Activated effector memory CD4-positive, alpha-beta T cell treated with Interleukin-2 at 50 U/mL for 16 hours (primary cell): ENCODE measurements at regions not wholly inside any gene's neighbourhood (a gene's known extent, or its start where the extent isn't known, plus 50 kb on each side); places are given as distances from the start of the nearest gene placed in this dataset.
"Not testable (repeated sequence)": the region's sequence is repeated elsewhere in the genome, so short reads cannot be mapped to it uniquely, and the experiment has no call there.

Source experiments
- DNase-seq: peaks from one replicate; pipeline ENCODE4 v3.0.0-alpha.2; 2020

DNA sequence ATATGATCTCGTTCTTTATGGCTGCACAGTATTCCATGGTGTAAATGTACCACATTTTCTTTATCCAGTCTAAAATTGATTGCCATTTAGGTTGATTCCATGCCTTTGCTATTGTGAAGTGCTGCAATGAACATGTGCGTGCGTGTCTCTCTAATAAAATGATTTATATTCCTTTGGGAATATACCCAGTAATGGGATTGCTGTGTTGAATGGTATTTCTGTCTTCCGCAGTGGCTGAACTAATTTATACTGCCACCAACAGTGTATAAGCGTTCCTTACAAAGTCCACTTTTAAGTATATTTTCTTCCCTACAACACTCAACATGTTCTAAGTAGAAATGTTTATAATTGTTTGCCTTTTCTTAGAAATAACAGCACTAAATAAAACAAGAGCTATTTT, 521.9 kb downstream of the DTWD2 start:
- no peak for DNase-seq

DNA sequence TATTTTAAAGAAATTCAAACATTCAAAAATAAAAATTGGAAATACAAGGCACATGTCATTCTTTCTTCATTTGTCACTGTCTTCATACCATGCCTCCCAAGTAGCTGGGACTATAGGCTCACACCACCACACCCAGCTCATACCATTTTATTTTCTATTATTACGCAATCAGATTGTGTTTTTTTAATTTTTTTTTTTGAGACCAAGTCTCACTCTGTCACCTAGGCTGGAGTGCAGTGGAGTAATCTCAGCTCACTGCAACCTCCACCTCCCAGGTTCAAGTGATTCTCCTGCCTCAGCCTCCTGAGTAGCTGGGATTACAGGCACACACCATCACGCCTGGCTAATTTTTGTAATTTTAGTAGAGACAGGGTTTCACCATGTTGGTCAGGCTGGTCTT, 526.1 kb downstream of the DTWD2 start:
- not testable (repeated sequence) for DNase-seq

DNA sequence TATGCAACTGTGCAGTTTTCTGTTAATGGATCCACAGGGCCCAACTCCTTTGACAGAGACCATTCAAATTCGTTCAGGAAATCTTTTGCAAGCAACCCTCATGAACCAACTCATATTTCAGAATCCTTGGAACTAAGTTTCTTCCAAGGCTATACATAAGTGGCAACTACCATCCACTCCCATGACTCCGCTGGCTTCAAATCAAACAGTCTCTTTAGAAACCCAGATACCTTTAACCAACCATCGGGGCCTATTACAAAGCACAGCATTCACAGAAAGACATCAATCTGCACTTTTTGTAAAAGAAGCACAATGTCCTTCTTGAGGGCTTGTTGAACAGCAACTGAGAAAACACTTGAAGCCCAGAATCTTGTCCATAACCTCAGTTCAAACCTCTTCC, 526.9 kb downstream of the DTWD2 start:
- no peak for DNase-seq

DNA sequence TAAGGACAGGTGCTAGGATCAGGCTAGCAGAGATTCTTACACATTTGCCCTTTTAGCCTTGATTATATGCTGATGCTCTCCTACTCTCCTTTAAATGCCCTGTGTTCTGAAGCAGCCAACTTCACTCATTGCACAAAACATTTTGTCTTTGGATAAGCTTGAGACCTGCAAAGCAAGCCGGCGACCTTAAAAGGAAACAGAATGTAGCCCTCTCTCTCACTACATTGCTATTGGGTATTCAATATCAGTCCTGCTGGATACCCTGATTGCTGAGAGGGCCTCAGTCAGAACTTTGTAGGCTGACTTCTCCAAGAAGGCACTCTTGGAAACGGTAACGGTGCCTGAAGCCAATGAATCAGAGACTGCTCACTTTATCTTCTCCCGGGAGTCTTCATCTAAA, 528.9 kb downstream of the DTWD2 start:
- no peak for DNase-seq

DNA sequence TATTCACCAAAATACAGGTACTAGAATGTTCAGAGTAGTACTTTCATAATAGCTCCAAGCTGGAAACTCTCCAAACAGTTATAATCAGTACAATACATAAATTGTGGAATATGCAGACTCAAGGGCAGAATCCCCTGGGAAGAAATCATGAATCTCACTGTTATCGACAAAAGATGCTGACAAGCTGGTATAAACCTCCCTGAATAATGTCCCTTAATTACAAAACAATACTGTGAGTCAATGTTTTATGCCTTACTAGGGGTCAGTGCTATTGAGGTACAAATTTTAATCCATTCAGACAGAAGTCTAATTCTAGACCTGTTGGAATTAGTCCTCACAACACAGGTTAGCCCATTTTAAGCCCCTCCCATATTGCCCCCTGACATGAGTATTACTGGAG, 532.3 kb downstream of the DTWD2 start:
- no peak for DNase-seq

DNA sequence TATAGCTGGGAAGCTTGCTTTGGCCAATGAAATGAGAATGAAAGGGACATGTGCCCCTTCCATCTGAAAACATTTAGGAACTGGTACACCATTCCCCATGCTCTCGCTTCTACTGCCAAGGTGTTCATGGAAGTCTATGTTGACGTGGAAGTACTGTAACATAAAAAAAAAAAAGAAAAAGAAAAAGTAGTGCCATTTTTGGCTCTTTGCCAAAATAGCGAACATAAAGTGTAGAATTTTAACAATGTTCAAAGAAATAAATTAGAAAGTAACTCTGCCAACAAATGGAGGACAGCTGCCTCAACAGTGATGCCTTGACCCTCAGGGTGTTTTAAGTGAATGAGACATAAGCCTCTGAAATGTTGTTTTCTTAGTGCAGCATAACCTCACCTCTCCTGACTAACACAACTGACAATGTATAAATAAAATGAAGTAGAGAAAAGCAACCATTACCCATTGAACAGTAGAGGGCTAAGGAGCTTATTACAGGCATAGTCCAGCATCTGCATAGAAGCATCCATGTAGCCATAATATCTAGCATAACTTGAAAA, 536.6 kb downstream of the DTWD2 start:
- DNase-seq, result no peak

DNA sequence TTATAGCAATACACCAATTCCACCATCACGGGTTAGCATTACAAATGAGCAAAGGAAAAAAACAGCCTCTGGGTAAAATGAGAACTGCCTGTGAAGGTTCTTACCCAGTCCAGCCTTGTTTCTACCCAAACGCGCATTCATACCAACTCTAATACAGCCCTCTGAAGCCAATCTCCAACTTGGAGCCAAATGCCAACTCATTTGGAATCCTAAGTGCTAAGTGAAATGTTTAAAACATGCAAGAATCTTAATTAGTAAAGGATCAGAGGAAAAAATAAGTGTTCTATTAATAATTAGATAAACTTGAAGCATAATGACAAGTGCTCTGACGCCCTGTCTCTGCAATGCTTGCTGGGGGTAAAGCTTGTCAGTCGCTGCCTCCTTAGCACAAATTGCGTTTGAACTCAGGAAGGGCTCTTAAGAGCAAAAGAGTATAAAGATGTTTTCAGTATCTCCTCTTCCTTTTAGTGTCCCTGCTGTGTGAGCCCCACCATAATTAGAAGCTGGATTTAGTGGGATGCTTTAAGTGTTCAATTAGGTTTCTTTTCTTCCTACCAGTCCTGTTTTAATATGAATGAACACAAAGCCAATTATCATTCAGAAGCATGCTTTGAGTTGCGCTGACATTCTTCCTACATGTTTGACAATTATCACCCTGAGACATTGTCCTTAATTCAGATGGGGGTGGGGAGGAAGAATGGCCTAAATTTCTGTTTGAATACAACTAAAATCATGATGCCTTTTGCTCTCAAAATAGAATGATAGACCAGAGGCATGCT, 537.6 kb downstream of the DTWD2 start:
- DNase-seq, result no peak

DNA sequence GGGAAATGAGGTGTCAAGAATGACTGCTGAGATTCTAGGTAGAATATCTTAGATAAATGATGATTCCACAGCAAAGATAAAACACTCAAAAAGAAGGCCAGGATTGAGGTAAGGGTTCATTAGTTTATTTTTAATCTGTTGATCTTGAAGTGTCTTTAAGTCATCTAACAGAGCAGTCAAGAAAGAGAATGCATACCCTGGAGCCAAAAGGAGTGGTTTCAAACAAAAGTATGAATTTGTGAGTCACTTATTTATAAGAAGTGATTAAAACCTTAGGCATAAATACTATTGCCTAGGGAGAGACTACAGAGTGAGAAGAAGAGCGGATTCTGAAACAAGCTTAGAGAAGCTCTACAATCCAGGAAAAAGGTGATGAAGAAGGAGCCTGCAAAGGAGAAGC, 541.0 kb downstream of the DTWD2 start:
- DNase-seq, result no peak

DNA sequence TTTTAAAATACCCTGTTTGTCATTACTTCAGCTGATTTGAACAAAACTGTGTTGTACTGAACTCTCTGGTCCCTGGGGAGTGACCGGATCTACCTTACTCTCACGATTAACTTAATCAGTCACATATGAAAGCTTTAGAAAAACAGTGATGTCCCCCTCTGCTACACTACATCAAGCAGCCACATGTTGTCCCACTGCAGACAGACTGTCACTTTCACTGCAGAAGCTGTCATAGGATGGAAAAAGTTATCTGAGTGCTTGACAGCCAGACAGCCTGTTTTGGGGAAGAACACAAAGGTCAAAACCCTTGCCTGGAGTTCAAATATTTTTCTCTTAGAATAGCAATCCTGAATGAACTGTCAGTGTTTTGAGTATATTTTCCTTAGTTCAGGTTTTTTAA, 546.4 kb downstream of the DTWD2 start:
- DNase-seq, result no peak

DNA sequence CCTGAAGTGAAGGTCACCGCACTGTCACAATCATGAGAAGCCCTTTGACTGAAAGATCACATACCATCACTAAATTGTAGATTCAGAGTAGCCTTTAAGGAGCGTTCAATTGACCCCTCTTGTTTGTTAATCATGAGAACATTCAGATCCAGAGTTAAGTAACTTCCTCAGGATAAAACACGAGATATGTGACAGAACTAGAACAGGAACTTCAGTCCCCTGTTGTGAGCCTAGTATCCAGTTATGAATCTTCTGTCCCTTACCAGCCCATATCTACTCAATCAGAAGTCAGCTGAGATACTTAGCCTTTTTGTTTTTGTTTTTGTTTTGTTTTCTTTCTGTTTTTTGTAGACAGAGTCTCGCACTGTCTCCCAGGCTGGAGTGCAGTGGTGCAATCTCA, 547.3 kb downstream of the DTWD2 start:
- no peak for DNase-seq

DNA sequence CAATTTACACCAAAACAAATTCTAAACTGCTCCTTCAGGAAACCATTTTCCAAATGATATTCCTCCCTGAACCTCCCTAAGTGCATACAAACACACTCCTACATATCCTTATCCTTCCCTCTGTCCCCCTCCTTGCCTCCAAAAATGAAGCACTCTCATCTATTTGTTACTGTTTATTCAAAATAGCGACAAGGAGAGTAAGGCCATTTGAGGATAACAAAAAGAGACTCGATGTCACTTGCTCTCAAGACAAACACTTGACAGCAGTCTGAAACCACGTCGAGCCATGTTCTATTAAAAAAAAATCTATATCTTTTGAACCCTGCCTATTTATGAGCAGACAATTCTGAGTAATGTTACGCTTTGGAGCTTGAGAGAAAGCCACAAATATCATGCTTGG, 547.9 kb downstream of the DTWD2 start:
- DNase-seq, result no peak

DNA sequence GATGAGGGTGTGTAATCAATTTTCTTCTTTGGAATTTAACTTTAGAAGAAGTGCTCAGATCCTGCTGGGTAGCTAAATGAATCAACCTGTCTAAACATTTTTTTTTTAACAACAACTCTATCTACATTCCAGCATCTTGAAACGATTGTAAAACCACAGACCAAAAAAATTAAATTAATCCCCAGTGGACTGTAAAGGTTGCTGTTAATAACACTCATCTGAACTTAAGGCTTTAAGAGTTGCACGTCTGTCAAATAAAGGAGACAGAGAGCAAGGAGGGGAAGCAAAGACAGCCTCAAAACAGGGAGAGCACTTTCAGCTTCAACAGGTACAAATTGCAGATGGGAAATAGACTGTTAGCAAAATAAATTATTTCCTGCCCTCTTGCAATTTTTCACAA, 548.5 kb downstream of the DTWD2 start:
- DNase-seq, result no peak

DNA sequence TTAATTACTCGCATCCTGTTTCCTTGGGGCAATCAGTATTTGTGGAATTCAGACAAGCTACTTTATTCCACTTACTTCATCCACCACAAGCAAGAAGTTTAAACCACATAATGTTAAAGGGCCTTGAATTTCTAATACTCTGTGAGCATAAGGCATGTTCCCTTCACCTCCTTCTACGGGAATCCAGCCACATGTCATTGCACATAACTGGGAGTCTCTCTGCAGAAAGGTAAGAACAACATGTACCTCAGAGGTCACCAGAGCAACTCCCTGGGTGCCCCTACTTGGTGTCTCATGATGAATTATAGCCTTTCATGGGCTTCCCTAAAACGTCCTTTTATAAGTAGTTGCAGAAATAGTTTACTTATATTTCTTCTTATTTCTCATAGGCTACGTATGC, 553.2 kb downstream of the DTWD2 start:
- no peak for DNase-seq

DNA sequence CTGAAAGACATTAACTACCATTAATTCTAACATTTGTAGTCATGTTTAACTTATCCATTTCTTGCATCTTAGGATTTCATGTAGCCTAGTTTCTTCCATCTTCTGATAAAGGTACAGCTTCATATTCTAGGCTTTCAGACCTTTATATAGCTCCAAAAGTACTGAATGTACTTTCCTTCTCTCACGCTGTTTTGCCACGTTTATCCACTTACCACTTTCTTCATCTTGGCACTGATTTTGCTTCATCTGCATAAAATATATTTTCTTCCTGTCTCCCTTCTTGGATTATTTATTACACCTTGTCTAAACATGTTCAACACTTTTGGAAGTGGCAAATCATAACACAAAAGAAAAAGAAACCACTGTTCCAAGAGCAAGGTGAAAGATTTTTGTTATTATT, 553.8 kb downstream of the DTWD2 start:
- DNase-seq, result no peak

DNA sequence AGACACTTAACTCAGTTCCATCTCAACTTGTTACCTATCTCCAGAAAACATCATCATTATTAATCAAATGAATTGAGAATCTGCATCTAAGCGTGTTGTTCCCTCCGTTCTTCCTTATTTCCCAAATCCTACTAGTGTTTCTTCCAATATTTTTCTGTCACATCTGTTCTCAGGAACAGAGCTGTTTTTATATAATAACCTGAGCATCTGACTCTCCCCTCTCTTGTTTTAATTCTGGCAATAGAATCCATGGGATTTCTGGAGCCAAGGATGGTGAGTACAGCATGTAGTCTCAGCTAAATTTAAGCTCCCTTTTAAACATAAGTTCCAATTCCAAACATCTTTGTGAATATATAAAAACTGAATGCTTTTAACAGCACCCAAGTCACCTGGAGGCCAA, 558.3 kb downstream of the DTWD2 start:
- DNase-seq, result no peak

DNA sequence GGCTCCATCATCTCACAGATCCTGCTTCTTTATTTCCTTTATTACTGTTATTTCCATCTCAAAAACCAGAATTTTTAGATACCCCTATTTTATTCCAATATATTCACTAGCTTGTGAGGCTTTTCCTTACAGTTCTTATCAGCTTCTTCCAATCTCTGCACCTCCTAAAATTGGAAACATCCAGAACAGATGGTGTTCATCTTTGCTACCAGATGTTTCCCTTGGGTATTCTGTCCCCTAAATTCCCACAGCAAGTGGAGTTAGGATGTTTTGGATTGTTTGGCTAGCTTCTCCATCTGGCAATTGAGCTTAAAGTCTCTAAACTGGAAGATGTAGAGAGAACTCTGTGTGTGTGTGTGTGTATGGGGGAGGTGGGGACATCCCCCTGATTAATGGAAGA, 580.4 kb downstream of the DTWD2 start:
- DNase-seq, result no peak

DNA sequence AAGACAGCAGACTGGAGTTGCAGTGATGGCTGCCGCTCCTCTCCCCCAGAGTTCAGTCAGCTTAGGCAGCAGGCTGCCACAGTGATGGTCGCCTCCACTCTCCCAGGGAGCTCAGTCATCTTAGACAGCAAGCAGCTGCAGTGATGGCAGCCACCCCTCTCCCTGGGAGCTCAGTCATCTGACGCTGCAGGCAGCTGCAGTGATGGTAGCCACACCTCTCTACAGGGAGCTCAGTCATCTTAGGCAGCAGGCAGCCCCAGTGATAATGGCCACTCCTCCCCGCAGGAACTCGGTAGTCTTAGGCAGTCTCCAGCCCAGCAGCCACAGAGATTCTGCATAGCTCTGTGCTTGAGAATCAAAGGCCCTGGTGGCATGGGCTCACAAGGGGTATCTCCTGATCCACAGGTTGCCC, 582.7 kb downstream of the DTWD2 start:
- DNase-seq, result no peak

DNA sequence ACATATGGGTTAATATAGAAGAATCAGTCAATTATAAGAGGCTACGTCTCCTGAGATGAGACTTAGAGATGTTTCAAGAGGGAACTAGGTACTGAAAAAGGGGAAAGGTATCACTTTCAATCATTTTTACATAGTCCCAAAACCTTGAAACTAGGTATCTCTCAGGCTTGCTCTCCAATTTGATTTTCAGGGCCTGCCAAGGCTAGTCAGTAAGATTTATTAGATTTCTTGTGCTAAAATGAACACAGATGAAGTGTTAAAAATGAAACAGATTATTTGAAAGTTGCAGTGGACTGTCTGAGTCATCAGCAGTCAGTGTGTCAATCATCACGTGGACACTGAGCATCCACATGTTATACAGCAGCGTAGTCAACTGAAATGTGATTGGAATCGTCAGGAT, 591.1 kb downstream of the DTWD2 start:
- DNase-seq, result no peak

DNA sequence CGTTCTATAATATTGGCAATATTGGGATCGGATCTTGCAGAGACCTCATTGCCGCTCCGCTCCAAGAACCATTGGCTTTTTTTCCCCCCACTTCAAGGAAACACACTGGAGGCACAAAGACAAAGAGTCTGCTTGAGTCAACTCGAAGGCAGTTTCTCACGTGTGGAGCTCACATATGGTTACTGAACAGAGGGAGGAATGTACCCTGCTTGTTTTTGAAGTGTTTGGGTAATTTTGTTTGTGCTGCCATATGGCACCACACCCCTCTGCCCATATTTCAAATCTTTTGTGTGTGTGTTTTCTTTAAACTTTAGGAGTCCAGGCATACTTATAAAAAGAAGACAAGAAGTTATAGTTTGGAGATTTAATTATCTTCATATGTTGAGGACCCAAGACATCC, 595.9 kb downstream of the DTWD2 start:
- DNase-seq, result no peak

DNA sequence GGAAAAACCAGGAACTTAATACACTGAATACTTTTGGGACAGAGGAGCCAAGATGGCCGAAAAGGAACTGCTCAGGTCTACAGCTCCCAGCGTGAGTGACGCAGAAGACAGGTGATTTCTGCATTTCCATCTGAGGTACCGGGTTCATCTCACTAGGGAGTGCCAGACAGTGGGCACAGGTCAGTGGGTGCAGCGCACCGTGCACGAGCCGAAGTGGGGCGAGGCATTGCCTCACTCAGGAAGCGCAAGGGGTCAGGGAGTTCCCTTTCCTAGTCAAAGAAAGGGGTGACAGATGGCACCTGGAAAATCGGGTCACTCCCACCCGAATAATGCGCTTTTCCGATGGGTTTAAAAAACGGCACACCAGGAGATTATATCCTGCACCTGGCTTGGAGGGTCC, 605.4 kb downstream of the DTWD2 start:
- DNase-seq, result not testable (repeated sequence)

DNA sequence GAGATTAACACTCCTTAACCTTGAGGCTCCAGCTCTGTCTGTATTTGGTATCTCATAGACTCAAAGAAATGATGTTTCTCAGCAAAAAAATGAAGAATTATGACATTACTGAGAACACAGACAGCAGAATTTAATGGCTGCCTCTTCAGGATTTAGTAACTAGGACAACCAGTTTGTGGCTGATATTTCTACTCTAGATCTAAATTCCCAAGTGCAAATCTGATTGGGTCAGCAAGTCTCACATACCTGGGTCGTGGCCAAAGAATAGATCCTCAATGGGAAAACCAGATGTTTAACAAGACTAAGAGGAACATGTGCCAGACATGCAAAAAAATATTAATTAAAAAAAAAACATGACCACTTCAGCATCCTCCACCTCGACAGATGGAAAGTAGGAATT, 608.9 kb downstream of the DTWD2 start:
- no peak for DNase-seq

DNA sequence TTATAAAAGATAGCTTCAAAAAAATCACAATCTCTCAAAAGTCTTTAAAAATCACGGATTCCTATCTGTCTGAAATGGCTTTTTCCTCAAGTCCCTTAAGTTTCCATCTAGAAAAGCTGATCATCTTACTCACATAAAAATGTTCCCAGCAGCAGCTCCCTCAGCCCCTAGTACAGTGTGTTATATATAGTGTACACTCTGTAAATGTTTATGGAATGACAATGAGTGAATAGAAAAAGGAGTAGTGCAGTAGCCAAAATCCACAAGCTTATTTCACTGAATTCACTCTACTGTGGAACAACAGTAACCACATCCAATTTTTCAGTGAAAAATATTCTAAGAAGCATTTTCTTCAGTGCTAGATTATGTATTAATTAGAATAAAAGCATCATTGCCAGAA, 609.4 kb downstream of the DTWD2 start:
- DNase-seq, result no peak

DNA sequence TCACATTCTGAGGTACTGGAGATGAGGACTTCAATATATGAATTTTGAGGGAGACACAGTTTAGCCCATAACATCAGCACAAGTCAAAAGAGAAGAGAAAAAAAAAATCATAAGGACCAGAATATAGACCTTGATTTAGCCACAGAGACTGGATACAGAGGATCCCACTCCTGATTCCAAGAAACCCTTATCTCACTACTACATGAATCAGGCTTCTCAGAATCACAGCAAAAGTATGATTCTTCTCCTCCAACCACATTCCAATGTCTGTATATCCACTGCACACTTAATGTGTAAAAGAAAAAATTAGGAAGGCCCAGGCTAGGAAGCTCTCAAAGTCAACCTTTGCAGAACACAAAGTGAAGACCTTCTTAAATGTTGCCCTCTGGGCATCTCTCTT, 610.9 kb downstream of the DTWD2 start:
- no peak for DNase-seq

DNA sequence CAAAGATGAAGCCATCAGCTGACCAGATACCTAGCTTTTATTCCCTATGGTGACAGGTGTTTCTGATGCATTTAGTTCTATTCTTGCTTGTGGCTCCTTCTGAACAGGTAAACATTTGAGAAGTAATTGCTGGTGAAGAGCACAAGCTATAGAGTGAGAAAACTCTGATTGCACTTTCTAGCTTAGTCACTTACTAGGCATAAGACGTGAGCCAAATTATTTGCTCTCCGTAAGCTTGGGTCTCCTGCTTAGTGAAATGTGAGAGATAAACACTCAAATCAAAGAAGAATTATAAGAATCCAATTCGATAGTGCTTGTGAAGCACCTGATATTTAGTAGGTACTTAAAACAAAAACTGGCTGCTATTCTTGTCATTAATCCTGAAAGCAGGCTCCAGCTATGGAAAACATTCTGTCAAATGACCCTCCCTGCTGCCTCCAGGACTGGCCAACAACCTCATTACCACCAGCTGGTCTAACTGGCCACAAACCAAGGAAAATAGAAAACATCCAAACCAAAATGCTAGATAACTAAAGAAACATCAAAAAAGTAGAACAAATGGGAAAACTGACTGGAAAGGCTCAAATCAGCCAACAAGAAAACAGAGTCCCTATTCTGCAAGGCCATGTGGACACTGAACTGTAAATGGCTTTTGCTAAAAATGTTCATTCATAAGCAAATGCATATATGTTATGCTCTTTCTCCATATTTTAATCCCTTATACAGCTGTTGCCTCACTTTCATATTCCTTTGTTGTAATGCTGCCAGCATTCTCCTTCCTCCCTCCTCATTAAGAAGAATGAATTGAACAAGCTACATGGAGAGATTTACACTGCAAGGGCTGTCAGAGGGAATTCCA, 616.1 kb downstream of the DTWD2 start:
- no peak for DNase-seq
